ENCODE measurements at regions not wholly inside any gene's neighbourhood (a gene's known extent, or its start where the extent isn't known, plus 50 kb on each side); places are given as distances from the start of the nearest gene placed in this dataset.
"Not testable (repeated sequence)": the region's sequence is repeated elsewhere in the genome, so short reads cannot be mapped to it uniquely, and the experiment has no call there.

DNA sequence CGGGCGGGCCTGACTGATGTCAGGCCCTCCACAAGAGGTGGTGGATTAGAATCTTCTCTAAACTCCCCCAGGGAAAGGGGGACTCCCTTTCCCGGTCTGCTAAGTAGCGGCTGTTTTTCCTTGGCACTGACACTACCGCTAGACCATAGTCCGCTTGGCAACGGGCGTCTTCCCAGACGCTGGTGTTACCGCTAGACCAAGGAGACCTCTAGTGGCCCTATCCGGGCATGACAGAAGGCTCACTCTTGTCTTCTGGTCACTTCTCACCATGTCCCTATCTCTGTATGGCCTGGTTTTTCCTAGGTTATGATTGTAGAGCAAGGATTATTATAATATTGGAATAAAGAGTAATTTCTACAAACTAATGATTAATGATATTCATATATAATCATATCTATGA lies 318.2 kb upstream of the DKK2 start:
- TF ChIP-seq, protein P1, sequence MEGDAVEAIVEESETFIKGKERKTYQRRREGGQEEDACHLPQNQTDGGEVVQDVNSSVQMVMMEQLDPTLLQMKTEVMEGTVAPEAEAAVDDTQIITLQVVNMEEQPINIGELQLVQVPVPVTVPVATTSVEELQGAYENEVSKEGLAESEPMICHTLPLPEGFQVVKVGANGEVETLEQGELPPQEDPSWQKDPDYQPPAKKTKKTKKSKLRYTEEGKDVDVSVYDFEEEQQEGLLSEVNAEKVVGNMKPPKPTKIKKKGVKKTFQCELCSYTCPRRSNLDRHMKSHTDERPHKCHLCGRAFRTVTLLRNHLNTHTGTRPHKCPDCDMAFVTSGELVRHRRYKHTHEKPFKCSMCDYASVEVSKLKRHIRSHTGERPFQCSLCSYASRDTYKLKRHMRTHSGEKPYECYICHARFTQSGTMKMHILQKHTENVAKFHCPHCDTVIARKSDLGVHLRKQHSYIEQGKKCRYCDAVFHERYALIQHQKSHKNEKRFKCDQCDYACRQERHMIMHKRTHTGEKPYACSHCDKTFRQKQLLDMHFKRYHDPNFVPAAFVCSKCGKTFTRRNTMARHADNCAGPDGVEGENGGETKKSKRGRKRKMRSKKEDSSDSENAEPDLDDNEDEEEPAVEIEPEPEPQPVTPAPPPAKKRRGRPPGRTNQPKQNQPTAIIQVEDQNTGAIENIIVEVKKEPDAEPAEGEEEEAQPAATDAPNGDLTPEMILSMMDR (IDR thresholded peaks at IDR 0.05; ENCODE audit: insufficient read depth, low read length) = peak; percentile 31
- TF ChIP-seq POLR2AphosphoS5, GABPA (IDR thresholded peaks at IDR 0.05; ENCODE audit: low read depth): not testable (repeated sequence)
